Raji (cell line): ENCODE measurements at regions not wholly inside any gene's neighbourhood (a gene's known extent, or its start where the extent isn't known, plus 50 kb on each side); places are given as distances from the start of the nearest gene placed in this dataset.

ENCODE experiments used
- POLR2A ChIP-seq: IDR thresholded peaks from 2 replicates; pipeline ENCODE4 v1.6.1; 2011; ENCODE audit warnings: low read depth, low read length, control low read depth; ENCODE audit not compliant: insufficient read depth

- no peak for TF ChIP-seq POLR2A
Observed at GRCh38 chr3:163513149-163513657, 1565.1 kb downstream of the SI start.

GRCh38 chr3:163508206-163508605 lies 1570.1 kb downstream of the SI start:
- TF ChIP-seq POLR2A, result no peak

- TF ChIP-seq POLR2A, result no peak
Observed at GRCh38 chr3:163504974-163505373, 1573.3 kb downstream of the SI start.

GRCh38 chr3:163491714-163492113 lies 1586.6 kb downstream of the SI start:
- TF ChIP-seq POLR2A, result no peak

GRCh38 chr3:163490119-163490518 lies 1588.2 kb downstream of the SI start:
- TF ChIP-seq POLR2A, result no peak

- no peak for TF ChIP-seq POLR2A
Observed at GRCh38 chr3:163482695-163483094, 1595.6 kb downstream of the SI start.

- no peak for TF ChIP-seq POLR2A
Observed at GRCh38 chr3:163481738-163482137, 1596.6 kb downstream of the SI start.

GRCh38 chr3:163476179-163476578 lies 1602.1 kb downstream of the SI start:
- TF ChIP-seq POLR2A, result no peak

GRCh38 chr3:163474766-163475165 lies 1603.5 kb downstream of the SI start:
- TF ChIP-seq POLR2A, result no peak

- TF ChIP-seq POLR2A, result no peak
Observed at GRCh38 chr3:163468531-163469335, 1609.6 kb downstream of the SI start.

GRCh38 chr3:163462446-163462845 lies 1615.8 kb downstream of the SI start:
- TF ChIP-seq POLR2A, result no peak

GRCh38 chr3:163450698-163451097 lies 1627.6 kb downstream of the SI start:
- no peak for TF ChIP-seq POLR2A

- TF ChIP-seq POLR2A, result no peak
Observed at GRCh38 chr3:163438760-163439159, 1639.5 kb downstream of the SI start.

- TF ChIP-seq POLR2A, result no peak
Observed at GRCh38 chr3:163422671-163423070, 1655.6 kb downstream of the SI start.

GRCh38 chr3:163391407-163392181 lies 1686.7 kb downstream of the SI start:
- no peak for TF ChIP-seq POLR2A

- no peak for TF ChIP-seq POLR2A
Observed at GRCh38 chr3:163384383-163384782, 1693.9 kb downstream of the SI start.
